Prostate gland (tissue), 2 donors: ENCODE measurements at regions not wholly inside any gene's neighbourhood (a gene's known extent, or its start where the extent isn't known, plus 50 kb on each side); places are given as distances from the start of the nearest gene placed in this dataset.

Experiments
- CTCF ChIP-seq, 4 experiments: fragments of 200-600 bp in 2 of 4; fragments of 450-650 bp in 2 of 4; sonication (generic) in 2 of 4; IDR thresholded peaks; 1 replicate in 3 of 4; 2 replicates in 1 of 4; pipeline ENCODE4 v1.5.1; 2016 to 2019; ENCODE audit warnings: antibody characterized with exemption in 4 of 4, mild to moderate bottlenecking in 2 of 4, moderate library complexity in 2 of 4
- POLR2A ChIP-seq: fragments of 450-650 bp; IDR thresholded peaks from one replicate; pipeline ENCODE4 v1.6.1; 2016; ENCODE audit warnings: antibody characterized with exemption, mild to moderate bottlenecking

- TF ChIP-seq CTCF (IDR thresholded peaks at IDR 0.05) (no peak), POLR2A (no peak)
Observed at GRCh38 chr1:218164111-218164929, 120.8 kb upstream of the RRP15 start.
